GM18870 (cell line): ENCODE measurements at regions not wholly inside any gene's neighbourhood (a gene's known extent, or its start where the extent isn't known, plus 50 kb on each side); places are given as distances from the start of the nearest gene placed in this dataset.
A peak's percentile ranks its signal among the peaks of the same experiment; 100 is the strongest.

ENCODE experiments used
- ATAC-seq: cut with Tn5 transposase; IDR thresholded peaks from one replicate; pipeline ENCODE4 v1.9.1; 2021; ENCODE audit warnings: moderate library complexity; ENCODE audit not compliant: unreplicated experiment

GRCh38 chr4:54542540-54543041 lies 115.2 kb upstream of the KIT start:
- ATAC-seq: no peak

- ATAC-seq: no peak
Observed at GRCh38 chr4:54543088-54543795, 114.5 kb upstream of the KIT start.

GRCh38 chr4:54545663-54546424 lies 111.9 kb upstream of the KIT start:
- ATAC-seq: no peak

DNA sequence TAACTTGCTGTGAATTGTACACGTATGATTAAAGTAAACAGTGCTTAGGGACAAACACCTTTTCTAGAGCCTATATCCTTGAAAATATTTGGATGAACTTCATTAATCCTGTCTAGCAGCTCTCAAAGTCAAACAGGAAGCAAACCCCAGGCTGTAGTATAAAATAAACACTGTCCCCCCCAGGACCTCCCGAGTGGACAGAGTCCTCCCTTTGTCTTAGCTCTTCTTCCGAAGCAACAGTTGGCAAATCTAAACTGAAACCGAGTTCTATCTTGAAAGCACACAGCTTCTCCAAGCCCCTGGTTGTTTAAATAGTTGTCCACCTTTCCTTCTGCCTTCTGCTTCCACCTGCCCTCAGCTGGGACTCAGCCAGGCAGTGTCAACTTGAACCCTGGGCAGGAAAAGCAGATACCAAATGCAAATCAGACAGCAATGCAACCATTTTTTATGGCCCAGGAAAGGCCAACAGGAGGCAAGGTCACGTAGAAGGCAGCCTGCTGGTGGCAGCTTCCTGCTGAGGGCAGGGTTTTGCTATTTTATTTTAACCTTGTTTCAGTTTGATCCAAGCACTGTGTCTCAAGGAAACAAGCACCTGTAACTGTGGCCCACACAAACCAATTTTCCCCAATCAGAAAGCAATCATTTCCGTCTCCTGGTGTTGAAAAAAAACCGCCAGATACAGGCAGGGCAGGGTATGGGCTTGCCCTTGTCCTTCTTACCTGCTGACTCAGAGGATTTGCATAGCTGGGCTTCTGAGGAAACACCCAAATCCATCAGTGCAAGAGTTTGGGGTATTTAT lies 110.3 kb upstream of the KIT start:
- ATAC-seq: peak; percentile 83

- peak; percentile 52 for ATAC-seq
Observed at GRCh38 chr4:54548098-54548620, 109.6 kb upstream of the KIT start.

GRCh38 chr4:54548831-54549460 lies 108.8 kb upstream of the KIT start:
- no peak for ATAC-seq

DNA sequence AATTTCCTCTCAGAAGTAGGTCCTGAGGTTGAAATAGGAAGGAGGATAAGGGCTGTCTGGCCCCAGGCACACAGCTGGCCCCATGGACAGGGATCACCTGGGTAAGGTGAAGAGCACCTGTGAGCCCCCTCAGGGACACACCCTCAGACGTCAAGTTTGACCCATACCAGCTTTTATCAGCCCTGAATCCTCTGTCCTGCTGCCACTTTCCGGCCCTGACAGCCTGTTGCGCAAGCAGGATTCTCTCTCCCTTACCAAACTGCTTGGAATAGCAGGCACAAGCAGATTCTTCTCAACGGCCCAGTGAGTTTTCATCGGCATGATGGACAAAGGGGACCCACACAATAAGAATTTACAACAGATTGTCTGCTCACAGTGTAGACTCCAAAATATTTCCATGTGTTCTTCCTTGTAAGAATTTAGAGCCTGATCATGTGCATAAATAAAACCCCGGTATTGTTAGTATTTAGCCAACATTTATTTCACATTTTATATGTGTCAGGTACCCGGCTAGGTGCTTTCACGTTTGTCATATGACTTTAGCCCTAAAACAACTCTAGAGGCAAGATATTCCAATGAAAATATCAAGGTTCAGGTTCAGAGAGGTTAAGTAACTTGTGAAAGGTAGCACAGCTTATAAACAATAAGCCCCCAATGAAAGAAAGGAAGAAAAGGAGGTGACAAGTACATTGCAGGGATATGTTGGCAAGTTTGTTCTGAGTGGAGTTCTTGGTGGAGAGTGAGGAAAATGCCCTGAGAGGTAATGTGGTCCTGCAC lies 107.2 kb upstream of the KIT start:
- no peak for ATAC-seq

- ATAC-seq: no peak
Observed at GRCh38 chr4:54553001-54553400, 104.8 kb upstream of the KIT start.

DNA sequence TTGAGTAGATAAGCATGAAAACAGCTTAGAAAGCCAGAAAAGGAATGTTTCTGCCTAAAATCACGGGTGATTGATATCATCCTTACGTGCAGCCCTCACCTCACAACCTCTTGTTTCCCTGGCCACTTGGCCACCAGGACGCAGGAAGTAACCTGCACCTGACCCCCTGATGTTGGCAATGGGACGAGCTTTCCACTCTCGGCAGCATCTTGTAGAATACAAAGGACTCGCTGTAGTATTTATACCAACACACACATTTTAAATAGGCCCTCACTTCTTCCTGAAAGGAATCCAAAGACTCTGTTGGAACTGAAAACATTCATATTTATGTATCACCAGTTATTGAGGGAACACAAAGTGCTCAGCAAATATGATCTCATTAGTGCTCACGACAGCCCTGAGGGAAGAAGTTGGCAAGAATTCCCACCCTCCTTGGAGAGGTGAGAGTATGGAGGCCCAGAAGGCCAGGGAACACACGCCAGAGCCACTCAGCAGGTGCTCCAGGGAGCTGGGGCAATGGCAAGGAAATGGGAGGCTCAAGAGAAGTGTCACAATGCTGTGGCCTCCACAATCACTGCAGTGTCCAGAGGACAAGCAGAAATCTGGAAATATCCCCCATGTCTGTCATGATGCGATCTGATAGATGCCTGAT lies 103.3 kb upstream of the KIT start:
- no peak for ATAC-seq

DNA sequence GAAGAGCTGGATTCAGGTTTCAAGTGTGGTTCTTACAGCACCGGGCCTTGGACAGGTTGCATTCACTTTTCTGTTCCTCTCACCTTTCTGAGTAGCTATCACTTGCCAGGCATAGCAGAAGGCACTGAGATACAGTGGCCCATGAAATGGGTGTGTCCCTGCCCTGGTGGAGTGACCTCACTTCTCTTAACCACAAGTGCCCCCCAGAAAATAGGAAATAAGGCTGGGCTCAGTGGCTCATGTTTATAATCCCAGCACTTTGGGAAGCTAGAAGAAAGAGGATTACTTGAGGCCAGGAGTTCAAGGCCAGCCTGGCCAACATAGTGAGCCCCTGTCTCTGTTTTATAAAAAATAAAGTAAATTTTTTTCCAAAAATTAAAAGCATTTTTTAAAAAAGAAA lies 101.7 kb upstream of the KIT start:
- no peak for ATAC-seq

DNA sequence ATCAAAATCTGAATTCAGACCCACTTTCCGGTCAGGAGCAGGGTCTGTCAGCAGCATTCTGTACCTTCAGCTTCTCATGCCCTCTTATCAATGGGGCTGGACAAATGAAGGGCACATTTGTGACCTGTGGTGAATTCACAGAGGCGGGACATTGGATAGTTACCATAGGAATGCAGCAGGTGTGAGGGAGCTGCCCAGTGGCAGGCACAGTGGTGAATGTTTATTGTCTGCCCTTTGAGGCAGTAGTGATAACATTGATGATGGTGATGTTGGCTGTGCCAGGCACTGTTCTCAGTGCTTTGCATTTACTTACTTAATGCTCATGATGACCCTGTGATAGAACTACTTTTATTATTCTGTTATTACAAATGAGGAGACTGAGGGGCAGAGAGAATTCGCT lies 101.2 kb upstream of the KIT start:
- ATAC-seq: no peak

DNA sequence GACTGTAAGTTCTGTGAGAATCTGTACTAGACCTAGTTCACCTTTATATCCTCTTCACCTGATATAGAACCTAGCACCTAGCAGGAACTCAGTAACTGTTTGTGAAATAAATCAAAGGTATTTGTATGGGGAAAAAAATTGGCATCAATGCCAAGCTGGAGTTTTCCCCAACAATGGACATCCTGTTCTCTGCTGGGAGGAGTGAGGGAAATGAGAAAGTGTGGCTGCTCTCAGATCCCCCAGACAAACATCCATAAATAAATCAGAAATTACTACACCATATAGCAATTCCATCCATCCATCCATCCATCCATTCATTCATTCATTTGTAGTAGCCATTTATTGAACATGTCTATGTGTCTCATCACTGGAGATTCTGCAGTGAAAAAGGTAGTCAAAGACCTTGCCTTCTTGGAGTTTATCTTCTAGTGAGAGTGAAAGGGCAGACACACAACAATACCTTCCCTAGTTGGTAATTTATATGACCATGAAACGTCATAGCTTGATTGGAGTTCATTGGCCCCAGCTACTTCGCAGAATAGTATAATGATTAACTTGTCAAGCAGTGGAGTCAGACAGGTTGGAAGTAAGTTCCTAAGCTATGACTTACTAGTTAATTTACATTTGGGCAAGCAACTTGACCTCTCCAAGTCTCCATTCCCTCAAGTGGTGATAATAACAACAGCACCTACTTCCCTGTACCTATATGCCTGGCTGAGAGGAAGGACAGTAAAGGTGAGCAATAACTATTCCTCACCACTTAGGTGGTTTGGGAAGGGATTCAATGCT lies 98.7 kb upstream of the KIT start:
- no peak for ATAC-seq

- ATAC-seq: no peak
Observed at GRCh38 chr4:54560513-54560912, 97.2 kb upstream of the KIT start.

GRCh38 chr4:54561940-54562339 lies 95.8 kb upstream of the KIT start:
- no peak for ATAC-seq

- peak; percentile 93 for ATAC-seq
Observed at GRCh38 chr4:54566608-54567007, 91.1 kb upstream of the KIT start.

GRCh38 chr4:54567327-54567726 lies 90.4 kb upstream of the KIT start:
- no peak for ATAC-seq

- no peak for ATAC-seq
Observed at GRCh38 chr4:54568184-54568583, 89.6 kb upstream of the KIT start.

DNA sequence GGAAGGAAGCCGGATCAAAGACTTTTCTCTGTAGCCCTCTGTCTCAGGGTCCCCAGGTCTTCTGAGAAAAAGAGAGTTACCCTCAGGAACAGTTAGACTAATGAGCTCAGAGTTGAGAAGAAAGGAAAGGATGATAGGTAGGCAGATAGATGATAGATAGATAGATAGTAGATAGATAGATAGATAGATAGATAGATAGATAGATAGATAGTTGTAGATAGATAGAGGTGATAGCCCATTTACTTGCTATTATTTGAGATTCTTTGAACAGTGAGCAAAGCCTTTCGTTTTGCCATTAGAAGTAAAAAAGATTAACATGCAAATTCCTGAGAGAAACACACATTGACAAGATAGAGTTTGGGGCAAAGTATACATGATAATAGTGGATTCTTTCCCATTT lies 86.9 kb upstream of the KIT start:
- no peak for ATAC-seq
